Mononuclear cell (primary cell): ENCODE measurements at regions not wholly inside any gene's neighbourhood (a gene's known extent, or its start where the extent isn't known, plus 50 kb on each side); places are given as distances from the start of the nearest gene placed in this dataset.
"Not testable (repeated sequence)": the region's sequence is repeated elsewhere in the genome, so short reads cannot be mapped to it uniquely, and the experiment has no call there.

Experiments used
- H3K27me3 ChIP-seq: 2 replicates; pipeline ENCODE4 v1.6.0; 2011; ENCODE audit warnings: low read length, control low read depth; ENCODE audit not compliant: insufficient read depth
- H3K4me1 ChIP-seq: 2 replicates; pipeline ENCODE4 v1.5.1; 2011; ENCODE audit warnings: mild to moderate bottlenecking, low read length, control low read depth; ENCODE audit not compliant: insufficient read depth
- H3K4me3 ChIP-seq: 2 replicates; pipeline ENCODE4 v1.5.1; 2011; ENCODE audit warnings: mild to moderate bottlenecking, low read length, moderate library complexity
- H3K9me3 ChIP-seq: 2 replicates; pipeline ENCODE4 v1.5.1; 2011; ENCODE audit warnings: low read depth, mild to moderate bottlenecking, control low read depth, low read length

- Histone ChIP-seq H3K27me3 (no peaks in the 10 kb centered on the region), H3K4me3 (no peak overlapping the region), H3K4me1 (peaks cover 34% of the 10 kb centered on the region), H3K9me3 (no peaks in the 10 kb centered on the region)
Observed at GRCh38 chr5:42989190-42989589, 50.9 kb downstream of the ANXA2R start.

GRCh38 chr5:42988568-42988967 lies 51.6 kb downstream of the ANXA2R start:
- Histone ChIP-seq H3K4me3 (no peak overlapping the region), H3K27me3 (no peaks in the 10 kb centered on the region), H3K9me3 (no peaks in the 10 kb centered on the region), H3K4me1 (peaks cover 34% of the 10 kb centered on the region)

GRCh38 chr5:42985129-42986037 lies 54.7 kb downstream of the ANXA2R start:
- Histone ChIP-seq H3K4me3 (no peak overlapping the region), H3K27me3 (no peaks in the 10 kb centered on the region), H3K4me1 (peaks cover 23% of the 10 kb centered on the region), H3K9me3 (no peaks in the 10 kb centered on the region)

- Histone ChIP-seq H3K27me3 (no peaks in the 10 kb centered on the region), H3K4me3 (no peak overlapping the region), H3K4me1 (peaks cover 12% of the 10 kb centered on the region), H3K9me3 (no peaks in the 10 kb centered on the region)
Observed at GRCh38 chr5:42984307-42984706, 55.8 kb downstream of the ANXA2R start.

- peaks cover 6% of the 10 kb centered on the region for H3K4me1 ChIP-seq
- no peaks in the 10 kb centered on the region for H3K27me3 ChIP-seq
- H3K4me3 ChIP-seq: no peak overlapping the region
- H3K9me3 ChIP-seq: no peaks in the 10 kb centered on the region
Observed at GRCh38 chr5:42982107-42982622, 58.0 kb downstream of the ANXA2R start.

- not testable (repeated sequence) for H3K27me3 ChIP-seq, H3K4me3 ChIP-seq, H3K4me1 ChIP-seq, H3K9me3 ChIP-seq
Observed at GRCh38 chr5:42981417-42982106, 58.6 kb downstream of the ANXA2R start.

GRCh38 chr5:42981015-42981414 lies 59.1 kb downstream of the ANXA2R start:
- not testable (repeated sequence) for H3K4me3 ChIP-seq, H3K9me3 ChIP-seq, H3K4me1 ChIP-seq, H3K27me3 ChIP-seq

- not testable (repeated sequence) for H3K4me3 ChIP-seq, H3K9me3 ChIP-seq, H3K27me3 ChIP-seq, H3K4me1 ChIP-seq
Observed at GRCh38 chr5:42980391-42980790, 59.7 kb downstream of the ANXA2R start.

GRCh38 chr5:42979242-42979641 lies 60.9 kb downstream of the ANXA2R start:
- H3K27me3 ChIP-seq, H3K4me1 ChIP-seq, H3K9me3 ChIP-seq, H3K4me3 ChIP-seq: not testable (repeated sequence)

GRCh38 chr5:42974536-42974935 lies 65.6 kb downstream of the ANXA2R start:
- no peak overlapping the region for H3K4me3 ChIP-seq
- no peaks in the 10 kb centered on the region for H3K27me3 ChIP-seq
- no peaks in the 10 kb centered on the region for H3K9me3 ChIP-seq
- no peaks in the 10 kb centered on the region for H3K4me1 ChIP-seq

GRCh38 chr5:42970636-42971559 lies 69.2 kb downstream of the ANXA2R start:
- Histone ChIP-seq H3K4me1 (no peaks in the 10 kb centered on the region), H3K9me3 (no peaks in the 10 kb centered on the region), H3K27me3 (no peaks in the 10 kb centered on the region), H3K4me3 (no peak overlapping the region)

- H3K9me3 ChIP-seq: no peaks in the 10 kb centered on the region
- no peaks in the 10 kb centered on the region for H3K4me1 ChIP-seq
- H3K27me3 ChIP-seq: no peaks in the 10 kb centered on the region
- no peak overlapping the region for H3K4me3 ChIP-seq
Observed at GRCh38 chr5:42965934-42966333, 74.2 kb downstream of the ANXA2R start.

GRCh38 chr5:42963412-42963811 lies 76.7 kb downstream of the ANXA2R start:
- Histone ChIP-seq H3K27me3 (no peaks in the 10 kb centered on the region), H3K4me1 (no peaks in the 10 kb centered on the region), H3K4me3 (no peak overlapping the region), H3K9me3 (no peaks in the 10 kb centered on the region)

GRCh38 chr5:42962124-42962523 lies 78.0 kb downstream of the ANXA2R start:
- no peaks in the 10 kb centered on the region for H3K9me3 ChIP-seq
- H3K4me3 ChIP-seq: no peak overlapping the region
- no peaks in the 10 kb centered on the region for H3K27me3 ChIP-seq
- H3K4me1 ChIP-seq: no peaks in the 10 kb centered on the region

- no peaks in the 10 kb centered on the region for H3K9me3 ChIP-seq
- H3K4me1 ChIP-seq: no peaks in the 10 kb centered on the region
- no peak overlapping the region for H3K4me3 ChIP-seq
- no peaks in the 10 kb centered on the region for H3K27me3 ChIP-seq
Observed at GRCh38 chr5:42960506-42960905, 79.6 kb downstream of the ANXA2R start.
